ENCODE measurements at regions not wholly inside any gene's neighbourhood (a gene's known extent, or its start where the extent isn't known, plus 50 kb on each side); places are given as distances from the start of the nearest gene placed in this dataset.

- TF ChIP-seq, protein P1, sequence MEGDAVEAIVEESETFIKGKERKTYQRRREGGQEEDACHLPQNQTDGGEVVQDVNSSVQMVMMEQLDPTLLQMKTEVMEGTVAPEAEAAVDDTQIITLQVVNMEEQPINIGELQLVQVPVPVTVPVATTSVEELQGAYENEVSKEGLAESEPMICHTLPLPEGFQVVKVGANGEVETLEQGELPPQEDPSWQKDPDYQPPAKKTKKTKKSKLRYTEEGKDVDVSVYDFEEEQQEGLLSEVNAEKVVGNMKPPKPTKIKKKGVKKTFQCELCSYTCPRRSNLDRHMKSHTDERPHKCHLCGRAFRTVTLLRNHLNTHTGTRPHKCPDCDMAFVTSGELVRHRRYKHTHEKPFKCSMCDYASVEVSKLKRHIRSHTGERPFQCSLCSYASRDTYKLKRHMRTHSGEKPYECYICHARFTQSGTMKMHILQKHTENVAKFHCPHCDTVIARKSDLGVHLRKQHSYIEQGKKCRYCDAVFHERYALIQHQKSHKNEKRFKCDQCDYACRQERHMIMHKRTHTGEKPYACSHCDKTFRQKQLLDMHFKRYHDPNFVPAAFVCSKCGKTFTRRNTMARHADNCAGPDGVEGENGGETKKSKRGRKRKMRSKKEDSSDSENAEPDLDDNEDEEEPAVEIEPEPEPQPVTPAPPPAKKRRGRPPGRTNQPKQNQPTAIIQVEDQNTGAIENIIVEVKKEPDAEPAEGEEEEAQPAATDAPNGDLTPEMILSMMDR (IDR thresholded peaks at IDR 0.05; ENCODE audit: insufficient read depth, low read depth, low read length), result no peak
- TF ChIP-seq EZH2 (IDR thresholded peaks at IDR 0.05; ENCODE audit: insufficient read depth, low read length), result no peak
Observed at GRCh38 chr21:15624646-15625045, 105.1 kb upstream of the USP25 start.

Measured in astrocyte (in vitro differentiated cells and primary cell).